Type B pancreatic cell (in vitro differentiated cells): ENCODE measurements at regions not wholly inside any gene's neighbourhood (a gene's known extent, or its start where the extent isn't known, plus 50 kb on each side); places are given as distances from the start of the nearest gene placed in this dataset.

Source experiments
- DNase-seq: peaks from one replicate; pipeline ENCODE4 v3.0.0; 2021; ENCODE audit warnings: mixed read lengths; ENCODE audit not compliant: unreplicated experiment; ENCODE audit errors: extremely low spot score
- H3K27ac Mint-ChIP-seq: 2 replicates; pipeline ENCODE4 v1.8.0; 2021; ENCODE audit warnings: mild to moderate bottlenecking, mixed read lengths
- H3K27me3 Mint-ChIP-seq: 2 replicates; pipeline ENCODE4 v1.8.0; 2021; ENCODE audit warnings: mixed read lengths
- H3K36me3 Mint-ChIP-seq: 2 replicates; pipeline ENCODE4 v1.8.0; 2021; ENCODE audit warnings: mixed read lengths
- H3K4me1 Mint-ChIP-seq: one replicate; pipeline ENCODE4 v1.8.0; 2021; ENCODE audit warnings: mixed read lengths; ENCODE audit not compliant: unreplicated experiment
- H3K4me3 Mint-ChIP-seq: 2 replicates; pipeline ENCODE4 v1.8.0; 2021; ENCODE audit warnings: mild to moderate bottlenecking, mixed read lengths
- H3K9me3 Mint-ChIP-seq: 2 replicates; pipeline ENCODE4 v1.8.0; 2021; ENCODE audit warnings: mixed read lengths
- CTCF ChIP-seq: fragments of 200-600 bp; sonication (generic); conservative IDR thresholded peaks from 2 replicates; pipeline ENCODE4 v1.5.0; 2021; ENCODE audit warnings: antibody characterized with exemption, mild to moderate bottlenecking

- no peak for DNase-seq
- no peak for TF ChIP-seq CTCF
- peaks cover 6% of the 10 kb centered on the region for H3K4me1 Mint-ChIP-seq
- no peak overlapping the region for H3K4me3 Mint-ChIP-seq
- H3K27me3 Mint-ChIP-seq: peaks cover 76% of the 10 kb centered on the region
- H3K36me3 Mint-ChIP-seq: no peaks in the 10 kb centered on the region
- H3K9me3 Mint-ChIP-seq: peaks cover 12% of the 10 kb centered on the region
- H3K27ac Mint-ChIP-seq: no peak overlapping the region
Observed at GRCh38 chr13:109971456-109972090, 185.2 kb upstream of the IRS2 start.

GRCh38 chr13:109971006-109971405 lies 184.6 kb upstream of the IRS2 start:
- H3K4me1 Mint-ChIP-seq: peaks cover 6% of the 10 kb centered on the region
- no peak overlapping the region for H3K27ac Mint-ChIP-seq
- no peak for DNase-seq
- TF ChIP-seq CTCF: no peak
- H3K9me3 Mint-ChIP-seq: peaks cover 12% of the 10 kb centered on the region
- H3K36me3 Mint-ChIP-seq: no peaks in the 10 kb centered on the region
- peaks cover 75% of the 10 kb centered on the region for H3K27me3 Mint-ChIP-seq
- no peak overlapping the region for H3K4me3 Mint-ChIP-seq

GRCh38 chr13:109968876-109969577 lies 182.6 kb upstream of the IRS2 start:
- H3K4me1 Mint-ChIP-seq: peaks cover 1% of the 10 kb centered on the region
- no peak for DNase-seq
- peaks cover 12% of the 10 kb centered on the region for H3K9me3 Mint-ChIP-seq
- H3K36me3 Mint-ChIP-seq: no peaks in the 10 kb centered on the region
- no peak overlapping the region for H3K4me3 Mint-ChIP-seq
- peaks cover 66% of the 10 kb centered on the region for H3K27me3 Mint-ChIP-seq
- TF ChIP-seq CTCF: no peak
- H3K27ac Mint-ChIP-seq: no peak overlapping the region

GRCh38 chr13:109963960-109964563 lies 177.7 kb upstream of the IRS2 start:
- Mint-ChIP-seq H3K27me3 (peaks cover 52% of the 10 kb centered on the region), H3K4me1 (no peaks in the 10 kb centered on the region)
- no peak for TF ChIP-seq CTCF

GRCh38 chr13:109963384-109963783 lies 177.0 kb upstream of the IRS2 start:
- Mint-ChIP-seq H3K27ac (no peak overlapping the region), H3K4me1 (no peaks in the 10 kb centered on the region), H3K27me3 (peaks cover 51% of the 10 kb centered on the region), H3K4me3 (no peak overlapping the region), H3K9me3 (no peaks in the 10 kb centered on the region), H3K36me3 (peaks cover 3% of the 10 kb centered on the region)
- TF ChIP-seq CTCF: no peak
- DNase-seq: no peak

More at GRCh38 chr13:109963960-109964563, 177.7 kb upstream of the IRS2 start:
- Mint-ChIP-seq H3K4me3 (no peak overlapping the region), H3K9me3 (peaks cover 5% of the 10 kb centered on the region), H3K36me3 (peaks cover 3% of the 10 kb centered on the region), H3K27ac (no peak overlapping the region)
- DNase-seq: no peak
